GM18505 (cell line): ENCODE measurements at regions not wholly inside any gene's neighbourhood (a gene's known extent, or its start where the extent isn't known, plus 50 kb on each side); places are given as distances from the start of the nearest gene placed in this dataset.
"Not testable (repeated sequence)": the region's sequence is repeated elsewhere in the genome, so short reads cannot be mapped to it uniquely, and the experiment has no call there.

Source experiments
- ATAC-seq: cut with Tn5 transposase; IDR thresholded peaks from one replicate; pipeline ENCODE4 v1.9.1; 2021; ENCODE audit not compliant: unreplicated experiment
- POLR2A ChIP-seq: IDR thresholded peaks from 4 replicates; pipeline ENCODE4 v1.6.1; 2011; ENCODE audit warnings: borderline replicate concordance; ENCODE audit not compliant: insufficient read depth, insufficient read length; ENCODE audit errors: extremely low read depth

DNA sequence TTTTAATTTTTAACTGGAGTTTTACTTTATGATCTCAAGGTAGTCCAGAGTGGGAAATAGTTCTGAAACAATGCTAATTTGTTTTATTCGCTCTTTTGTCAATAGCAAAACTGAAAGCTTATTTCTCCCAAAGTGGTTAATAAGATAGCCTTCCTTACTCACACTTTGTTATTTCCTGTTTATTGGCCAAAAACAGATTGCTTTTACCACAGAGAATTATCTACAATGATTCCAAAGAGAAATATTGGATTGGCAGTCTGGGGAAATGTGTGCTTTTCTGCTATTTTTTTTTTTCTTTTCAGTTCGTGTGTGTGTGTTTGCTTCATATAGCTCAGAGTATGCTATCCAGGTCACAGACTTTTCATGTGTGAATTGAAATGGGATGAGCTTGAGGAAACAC, 756.7 kb upstream of the RGMB start:
- no peak for TF ChIP-seq POLR2A
- no peak for ATAC-seq

DNA sequence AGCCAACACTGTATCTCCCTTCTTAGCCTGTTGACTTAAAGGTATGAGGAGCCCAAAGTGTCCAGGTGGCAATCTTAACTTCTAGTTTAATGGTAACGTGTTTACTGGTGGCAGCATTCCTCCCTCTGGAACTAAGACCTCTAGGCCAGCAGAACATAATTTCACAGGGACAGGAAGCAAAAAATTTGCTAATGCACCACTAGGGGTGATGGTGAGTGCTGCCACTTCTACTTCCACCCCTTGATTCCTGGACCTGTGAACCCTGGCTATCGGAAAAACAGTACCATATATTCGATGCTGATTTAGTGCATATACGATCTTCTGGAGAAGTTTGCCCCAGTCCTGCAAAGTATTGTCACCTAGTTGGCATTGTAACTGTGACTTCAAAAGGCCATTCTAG, 743.2 kb upstream of the RGMB start:
- ATAC-seq = not testable (repeated sequence)

- not testable (repeated sequence) for ATAC-seq
Measured at GRCh38 chr5:98031036-98031435, 742.4 kb upstream of the RGMB start.

- no peak for ATAC-seq
- no peak for TF ChIP-seq POLR2A
Measured at GRCh38 chr5:98031496-98031895, 742.0 kb upstream of the RGMB start.

GRCh38 chr5:98031926-98032325, 741.5 kb upstream of the RGMB start:
- no peak for TF ChIP-seq POLR2A
- no peak for ATAC-seq

DNA sequence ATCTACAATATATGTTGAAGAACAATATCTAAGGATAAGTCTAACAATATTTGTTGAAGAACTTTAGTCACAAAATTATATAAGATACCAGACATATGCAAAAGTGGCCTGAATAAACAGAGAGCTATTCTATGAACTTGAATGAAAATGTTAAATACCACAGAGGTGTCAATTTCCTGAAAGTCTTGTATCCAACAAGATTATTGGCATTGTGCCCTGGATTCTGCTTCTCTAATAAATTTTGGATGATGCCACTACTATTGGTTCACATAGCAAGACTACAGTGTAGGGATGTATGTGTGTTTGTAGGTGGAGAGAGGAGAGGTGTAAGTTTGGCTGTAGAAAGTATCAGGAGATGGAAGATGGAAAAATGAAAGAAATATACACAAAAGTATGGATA, 731.8 kb upstream of the RGMB start:
- ATAC-seq = no peak
- no peak for TF ChIP-seq POLR2A

- no peak for ATAC-seq
- TF ChIP-seq POLR2A = no peak
Measured at GRCh38 chr5:98042521-98042920, 730.9 kb upstream of the RGMB start.

DNA sequence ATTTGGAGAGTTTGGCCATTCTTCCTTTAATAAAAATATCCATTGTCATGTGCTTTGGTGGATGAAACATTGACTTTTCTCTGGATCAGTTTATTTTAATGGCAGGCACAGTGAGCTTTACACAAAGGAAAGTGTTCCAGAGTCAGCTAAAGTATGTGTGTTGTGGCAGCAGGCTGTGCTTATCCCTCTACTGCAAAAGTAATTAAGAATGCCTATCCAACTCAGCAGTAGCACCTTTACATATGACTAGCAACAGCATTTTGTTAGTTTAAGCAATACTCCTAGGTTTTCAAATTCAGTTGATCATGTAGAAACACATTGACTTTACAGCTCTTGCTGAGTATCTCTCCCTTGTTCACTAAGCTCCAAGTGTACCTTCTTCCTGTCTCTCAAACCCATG, 730.5 kb upstream of the RGMB start:
- ATAC-seq = no peak
- TF ChIP-seq POLR2A = no peak

DNA sequence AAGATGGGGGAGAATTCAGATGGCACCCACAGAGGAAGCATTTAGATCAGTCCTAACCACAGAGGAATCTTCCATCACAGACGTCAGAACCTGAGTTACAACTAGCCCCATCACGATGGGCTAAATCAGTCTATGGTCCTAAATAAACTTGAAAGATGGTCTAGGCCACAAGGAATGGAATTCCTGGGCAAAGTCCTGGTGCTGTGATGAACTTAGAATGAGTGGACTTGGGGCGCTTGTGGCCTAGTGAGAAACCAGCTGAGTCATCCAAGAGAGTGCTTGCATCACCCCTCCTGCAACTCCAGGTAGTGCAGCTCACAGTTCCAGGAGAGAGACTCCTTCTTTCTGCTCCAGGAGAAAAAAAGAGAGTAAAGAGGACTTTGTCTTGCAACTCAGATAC, 722.9 kb upstream of the RGMB start:
- ATAC-seq = no peak
- TF ChIP-seq POLR2A = no peak

DNA sequence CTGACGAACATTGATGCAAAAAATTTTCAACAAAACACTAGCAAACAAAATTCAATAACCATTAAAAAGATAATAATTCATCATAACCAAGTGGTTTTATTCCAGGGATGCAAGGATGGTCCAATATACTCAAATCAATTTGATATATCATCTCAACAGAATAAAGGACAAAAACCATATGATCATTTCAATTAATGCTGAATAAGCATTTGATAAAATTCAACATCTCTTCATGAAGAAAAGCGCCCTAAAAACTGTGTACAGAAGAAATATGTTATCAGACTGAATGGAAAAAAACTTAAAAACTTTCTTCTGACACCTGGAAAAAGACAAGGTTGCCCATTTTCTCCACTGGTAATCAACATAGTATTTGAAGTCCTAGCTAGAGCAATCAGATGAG, 720.3 kb upstream of the RGMB start:
- no peak for ATAC-seq
- no peak for TF ChIP-seq POLR2A

DNA sequence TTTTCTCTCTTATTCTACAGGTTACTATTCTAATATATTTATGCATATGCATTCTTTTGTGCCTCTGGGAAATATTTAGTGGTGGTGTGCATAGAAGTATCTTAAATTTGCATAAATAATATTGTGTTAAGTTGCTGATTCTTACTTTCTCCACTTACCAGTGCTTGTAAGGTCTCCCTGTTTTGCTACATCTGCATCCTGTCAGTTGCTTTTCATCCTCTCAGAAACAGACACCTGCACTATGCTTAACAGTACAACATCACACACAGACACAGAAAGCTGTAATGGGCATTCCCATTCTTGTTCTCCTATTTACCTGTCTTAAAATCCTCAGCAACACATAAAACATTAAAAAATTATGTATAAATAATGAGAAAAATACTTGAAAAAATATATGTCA, 713.3 kb upstream of the RGMB start:
- no peak for ATAC-seq
- no peak for TF ChIP-seq POLR2A

- ATAC-seq = no peak
- TF ChIP-seq POLR2A = no peak
Measured at GRCh38 chr5:98064118-98064685, 709.3 kb upstream of the RGMB start.

DNA sequence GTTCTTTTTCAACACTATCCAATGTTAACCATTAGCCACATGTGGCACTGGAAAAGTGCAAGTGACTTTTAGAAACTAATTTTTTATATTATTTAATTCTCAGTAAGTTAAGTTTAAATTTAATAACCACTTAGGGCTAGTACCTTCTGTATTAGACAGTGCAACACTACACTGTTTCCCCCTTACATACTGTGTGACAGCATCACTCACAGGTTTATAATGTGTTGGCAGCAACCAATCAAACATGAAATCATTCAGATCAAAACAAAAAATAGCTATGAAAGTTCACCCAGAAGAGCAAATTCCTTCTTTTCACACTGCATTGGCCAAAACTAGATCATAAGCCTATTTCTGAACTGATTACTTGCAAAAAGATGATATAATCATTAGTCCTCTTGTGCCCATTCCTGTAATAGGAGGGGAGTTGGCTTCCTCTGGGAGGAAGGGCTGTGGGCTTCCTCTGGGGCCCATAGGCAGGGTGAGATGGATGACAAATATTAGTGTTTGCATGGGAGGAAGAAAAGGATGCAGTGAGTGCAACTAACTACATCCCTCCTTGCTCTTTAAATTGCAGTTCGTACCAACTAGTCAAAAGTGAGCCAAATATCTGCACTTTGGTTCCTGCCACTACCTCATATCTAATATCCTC, 708.1 kb upstream of the RGMB start:
- ATAC-seq = no peak
- TF ChIP-seq POLR2A = no peak

DNA sequence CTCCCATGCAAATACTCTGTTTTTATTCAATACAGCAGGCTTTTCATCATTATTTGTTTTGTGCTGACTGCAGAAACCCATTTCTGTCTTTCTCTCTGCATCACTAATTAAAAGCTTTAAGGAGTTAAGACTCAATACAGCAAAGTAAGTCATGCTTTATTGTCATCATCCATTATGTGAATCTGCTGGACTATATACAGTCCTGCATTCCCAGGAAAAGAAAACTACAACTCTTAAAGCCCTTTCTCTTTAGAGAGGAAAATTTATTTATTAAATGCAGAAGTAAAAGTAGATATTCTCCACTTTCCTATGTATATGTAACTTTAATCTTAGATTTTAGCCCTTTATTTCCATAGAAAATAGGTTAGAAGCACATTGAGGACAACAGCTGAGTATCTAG, 706.6 kb upstream of the RGMB start:
- ATAC-seq = no peak
- no peak for TF ChIP-seq POLR2A

DNA sequence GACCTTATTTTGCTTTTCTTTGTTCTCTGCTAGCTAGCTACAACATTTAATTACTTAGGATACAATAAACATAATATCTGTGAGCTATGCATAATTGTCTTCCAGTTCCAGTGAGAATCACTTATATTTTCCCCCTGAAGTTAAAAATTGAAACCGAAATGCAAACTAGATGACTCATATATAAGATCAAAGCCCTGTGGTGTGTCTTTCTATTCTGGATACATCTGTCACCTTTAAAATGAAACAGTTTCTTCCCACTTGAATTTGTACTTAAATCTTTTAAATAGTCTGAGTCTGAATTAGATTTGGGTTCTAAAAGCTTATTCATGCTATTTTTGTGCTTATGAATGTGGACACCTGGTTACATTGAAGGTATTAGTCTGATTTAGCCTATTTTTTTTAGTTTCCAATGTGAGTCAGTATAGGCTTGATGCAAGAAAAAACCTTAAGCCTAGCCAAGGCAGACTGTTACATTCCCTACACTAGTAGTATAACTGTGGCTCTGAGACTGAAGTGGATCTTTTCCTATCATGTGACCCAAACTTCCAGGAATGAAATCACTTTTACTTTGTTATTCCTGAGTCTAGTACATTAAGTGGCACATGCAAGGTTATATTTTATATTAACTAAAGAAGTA, 703.5 kb upstream of the RGMB start:
- TF ChIP-seq POLR2A = no peak
- no peak for ATAC-seq

DNA sequence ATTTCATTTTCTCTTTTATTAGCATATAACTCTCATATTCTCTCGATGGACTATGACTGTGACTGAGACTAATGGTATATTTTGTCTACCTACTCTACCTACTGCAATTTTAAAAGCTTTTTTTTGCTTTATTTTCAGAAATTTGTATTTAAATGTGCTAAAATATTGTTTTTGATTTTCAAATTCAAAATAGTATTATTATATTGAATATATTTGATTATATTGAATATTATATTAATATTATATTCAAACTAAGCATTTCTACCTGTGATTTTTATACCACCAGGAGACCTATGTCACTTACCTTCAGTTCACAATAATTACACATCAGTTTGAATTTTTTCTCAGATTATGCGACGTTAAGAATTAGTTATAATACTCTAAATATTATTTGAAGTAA, 700.5 kb upstream of the RGMB start:
- no peak for ATAC-seq
- no peak for TF ChIP-seq POLR2A

DNA sequence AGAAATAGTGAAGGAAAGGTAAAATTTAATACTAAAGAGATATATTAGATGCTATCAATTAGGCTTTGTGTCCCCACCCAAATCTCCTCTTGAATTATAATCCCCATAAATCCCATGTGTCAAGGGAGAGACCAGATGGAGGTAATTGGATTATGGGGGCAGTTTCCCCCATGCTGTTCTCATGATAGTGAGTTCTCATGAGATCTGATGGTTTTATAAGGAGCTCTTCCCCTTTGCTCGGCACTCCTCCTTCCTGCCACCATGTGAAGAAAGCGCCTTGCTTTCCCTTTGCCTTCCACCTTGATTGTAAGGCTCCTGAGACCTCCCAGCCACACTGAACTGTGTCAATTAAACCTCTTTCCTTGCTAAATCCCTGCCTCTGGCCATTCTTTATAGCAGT, 697.0 kb upstream of the RGMB start:
- no peak for TF ChIP-seq POLR2A
- ATAC-seq = no peak
